Stimulated activated CD8-positive, alpha-beta memory T cell treated with anti-CD3 and anti-CD28 coated beads, Interleukin-12 subunit alpha, Interleukin-12 subunit beta, amount 100 ng/mL, for 1 hour (primary cell): ENCODE measurements at regions not wholly inside any gene's neighbourhood (a gene's known extent, or its start where the extent isn't known, plus 50 kb on each side); places are given as distances from the start of the nearest gene placed in this dataset.

Experiments used
- DNase-seq: peaks from one replicate; pipeline ENCODE4 v3.0.0-alpha.2; 2020; ENCODE audit warnings: low read depth

- DNase-seq, result no peak
Observed at GRCh38 chr18:54769526-54770464, 58.5 kb upstream of the RAB27B start.

GRCh38 chr18:54772056-54772455, 56.2 kb upstream of the RAB27B start:
- DNase-seq, result no peak

DNA sequence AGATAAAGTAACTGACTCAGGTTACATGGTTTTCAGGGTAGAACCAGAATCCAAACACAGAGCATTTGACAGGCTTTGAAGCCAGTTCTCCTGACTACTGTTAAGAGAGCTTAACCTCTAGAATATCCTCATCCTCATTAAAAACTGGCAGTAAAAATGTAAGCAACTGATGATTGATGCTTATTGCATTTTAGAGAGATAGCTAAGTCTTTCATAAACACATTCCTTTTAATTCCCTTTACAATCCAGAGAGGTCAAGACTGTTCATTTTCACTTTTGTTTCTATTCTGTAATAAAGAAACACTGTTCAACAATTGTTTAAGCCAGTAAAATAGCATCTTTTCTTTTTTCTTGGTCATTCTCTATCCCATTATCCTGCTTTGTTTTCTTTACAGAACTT, 53.9 kb upstream of the RAB27B start:
- no peak for DNase-seq

- DNase-seq, result no peak
Observed at GRCh38 chr18:54774981-54775665, 53.2 kb upstream of the RAB27B start.

- DNase-seq, result no peak
Observed at GRCh38 chr18:54775686-54776085, 52.6 kb upstream of the RAB27B start.

DNA sequence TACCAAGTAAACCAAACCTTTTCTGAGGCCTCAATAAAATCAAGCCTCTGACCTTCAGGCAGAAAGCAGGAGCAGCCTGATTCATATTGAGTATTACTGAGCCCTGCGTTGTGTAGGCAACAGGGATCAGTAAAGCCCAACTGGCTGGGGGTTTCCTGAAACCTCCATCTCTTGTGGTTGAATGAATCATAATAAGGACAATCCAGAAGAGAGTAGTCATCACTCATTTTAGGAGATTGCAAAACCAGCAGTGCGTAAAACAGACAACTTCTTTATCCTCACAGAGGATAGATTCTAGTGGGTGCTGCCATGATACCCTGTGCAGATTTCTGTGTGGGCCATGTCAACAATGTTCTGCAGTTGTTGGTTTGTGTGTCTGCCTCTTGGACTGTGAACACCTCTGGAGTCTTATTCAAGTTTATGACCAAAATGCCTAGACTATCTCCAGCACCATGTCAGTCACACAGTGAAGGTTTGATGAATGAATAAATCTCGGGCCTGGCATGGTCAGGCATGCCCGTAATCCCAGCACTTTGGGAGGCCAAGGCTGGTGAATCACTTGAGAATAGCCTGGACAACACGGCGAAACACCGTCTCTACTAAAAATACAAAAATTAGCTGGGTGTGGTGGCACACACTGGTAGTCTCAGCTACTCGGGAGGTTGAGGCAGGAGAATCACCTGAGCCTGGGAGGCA, 51.8 kb upstream of the RAB27B start:
- DNase-seq, result no peak

GRCh38 chr18:54777118-54777791, 51.0 kb upstream of the RAB27B start:
- DNase-seq, result no peak

- DNase-seq, result no peak
Observed at GRCh38 chr18:54777989-54778388, 50.3 kb upstream of the RAB27B start.
